ENCODE measurements at regions not wholly inside any gene's neighbourhood (a gene's known extent, or its start where the extent isn't known, plus 50 kb on each side); places are given as distances from the start of the nearest gene placed in this dataset.

DNA sequence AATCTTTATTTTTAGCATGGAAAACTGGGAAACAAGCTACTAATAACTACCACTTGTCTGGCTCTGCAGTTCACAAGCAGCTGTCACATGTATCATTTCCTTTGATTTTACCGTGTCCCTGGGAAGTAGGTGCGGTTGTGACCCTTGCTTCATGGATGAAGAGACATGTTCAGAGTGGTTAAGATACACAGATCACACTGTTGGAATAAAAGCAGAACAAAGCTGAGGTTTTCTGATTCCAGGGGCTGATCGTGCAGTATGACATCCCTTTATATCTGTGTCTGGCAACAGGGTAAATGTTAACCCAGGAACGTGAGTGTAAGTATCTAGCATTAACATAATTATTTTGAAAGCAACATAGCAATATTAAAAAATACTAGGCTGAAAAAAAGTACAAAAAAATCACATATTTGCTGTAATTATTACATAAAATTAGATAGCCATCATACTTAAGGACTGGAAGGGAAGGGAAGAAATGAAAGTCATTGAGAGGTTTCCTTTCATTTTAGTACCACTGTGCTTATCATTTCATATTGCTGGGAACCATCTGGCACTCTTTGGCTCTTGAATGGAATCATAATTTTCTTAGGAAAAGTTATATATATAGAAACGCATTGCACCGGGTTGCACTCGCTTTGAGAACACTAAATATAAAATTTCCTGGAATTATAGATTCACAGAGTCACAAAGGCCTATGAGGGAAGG lies 62.8 kb upstream of the PAXBP1 start:
- TF ChIP-seq, protein P1, sequence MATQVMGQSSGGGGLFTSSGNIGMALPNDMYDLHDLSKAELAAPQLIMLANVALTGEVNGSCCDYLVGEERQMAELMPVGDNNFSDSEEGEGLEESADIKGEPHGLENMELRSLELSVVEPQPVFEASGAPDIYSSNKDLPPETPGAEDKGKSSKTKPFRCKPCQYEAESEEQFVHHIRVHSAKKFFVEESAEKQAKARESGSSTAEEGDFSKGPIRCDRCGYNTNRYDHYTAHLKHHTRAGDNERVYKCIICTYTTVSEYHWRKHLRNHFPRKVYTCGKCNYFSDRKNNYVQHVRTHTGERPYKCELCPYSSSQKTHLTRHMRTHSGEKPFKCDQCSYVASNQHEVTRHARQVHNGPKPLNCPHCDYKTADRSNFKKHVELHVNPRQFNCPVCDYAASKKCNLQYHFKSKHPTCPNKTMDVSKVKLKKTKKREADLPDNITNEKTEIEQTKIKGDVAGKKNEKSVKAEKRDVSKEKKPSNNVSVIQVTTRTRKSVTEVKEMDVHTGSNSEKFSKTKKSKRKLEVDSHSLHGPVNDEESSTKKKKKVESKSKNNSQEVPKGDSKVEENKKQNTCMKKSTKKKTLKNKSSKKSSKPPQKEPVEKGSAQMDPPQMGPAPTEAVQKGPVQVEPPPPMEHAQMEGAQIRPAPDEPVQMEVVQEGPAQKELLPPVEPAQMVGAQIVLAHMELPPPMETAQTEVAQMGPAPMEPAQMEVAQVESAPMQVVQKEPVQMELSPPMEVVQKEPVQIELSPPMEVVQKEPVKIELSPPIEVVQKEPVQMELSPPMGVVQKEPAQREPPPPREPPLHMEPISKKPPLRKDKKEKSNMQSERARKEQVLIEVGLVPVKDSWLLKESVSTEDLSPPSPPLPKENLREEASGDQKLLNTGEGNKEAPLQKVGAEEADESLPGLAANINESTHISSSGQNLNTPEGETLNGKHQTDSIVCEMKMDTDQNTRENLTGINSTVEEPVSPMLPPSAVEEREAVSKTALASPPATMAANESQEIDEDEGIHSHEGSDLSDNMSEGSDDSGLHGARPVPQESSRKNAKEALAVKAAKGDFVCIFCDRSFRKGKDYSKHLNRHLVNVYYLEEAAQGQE (IDR thresholded peaks at IDR 0.05; ENCODE audit: insufficient read depth in 1 of 2, low read depth in 2 of 2, low read length in 1 of 2), result no peak
- TF ChIP-seq CTCF (IDR thresholded peaks at IDR 0.05) (no peak), SIN3A (IDR thresholded peaks at IDR 0.05; ENCODE audit: borderline replicate concordance, insufficient read depth, low read depth, low read length) (no peak), POLR2AphosphoS5 (IDR thresholded peaks at IDR 0.05; ENCODE audit: low read depth, low read length) (no peak)

Data from Panc1 (cell line).